Upper lobe of left lung (tissue), 4 donors: ENCODE measurements at regions not wholly inside any gene's neighbourhood (a gene's known extent, or its start where the extent isn't known, plus 50 kb on each side); places are given as distances from the start of the nearest gene placed in this dataset.

Source experiments
- EP300 ChIP-seq, 4 donors: sonication (generic); formaldehyde crosslinking; IDR thresholded peaks; one replicate each; pipeline ENCODE4 v1.5.1; 2017; ENCODE audit warnings: antibody characterized with exemption in 4 of 4, control low read depth in 2 of 4
- POLR2A ChIP-seq, 4 donors: fragments of 450-650 bp; IDR thresholded peaks; one replicate each; pipeline ENCODE4 v1.5.1; 2016 to 2017; ENCODE audit warnings: antibody characterized with exemption in 4 of 4, mild to moderate bottlenecking in 2 of 4
- POLR2AphosphoS5 ChIP-seq, 2 donors: sonication (generic); formaldehyde crosslinking; IDR thresholded peaks; one replicate each; pipeline ENCODE4 v1.5.1; 2017; ENCODE audit warnings: antibody characterized with exemption in 2 of 2
- TF ChIP-seq, protein P1 (sequence below), 6 experiments: fragments of 450-650 bp in 4 of 6; fragments of 200-600 bp in 2 of 6; sonication (generic) in 2 of 6; IDR thresholded peaks; one replicate each; pipeline ENCODE4 v1.5.1; 2016 to 2019; ENCODE audit warnings: antibody characterized with exemption in 6 of 6

DNA sequence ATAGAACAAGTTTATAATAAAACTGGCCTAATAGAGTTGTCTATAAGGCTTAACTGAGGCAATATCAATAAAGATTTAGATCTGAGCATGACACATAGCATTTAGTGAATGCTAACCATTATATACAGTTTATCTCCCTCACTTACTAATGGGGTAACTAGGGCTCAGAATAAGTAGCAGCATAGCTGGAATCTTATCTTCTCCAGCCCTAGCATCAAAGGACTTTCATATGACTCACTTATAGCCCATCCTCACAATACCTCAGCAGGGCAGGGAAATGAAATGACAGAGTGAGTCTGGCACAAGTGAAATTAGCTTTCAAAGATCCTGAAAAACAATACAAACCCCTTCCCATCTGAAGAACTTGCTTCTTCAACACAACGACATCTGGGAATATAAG is 362.9 kb downstream of the KIF20B start:
- TF ChIP-seq POLR2A (IDR thresholded peaks at IDR 0.05), result no peak
- TF ChIP-seq, protein P1, sequence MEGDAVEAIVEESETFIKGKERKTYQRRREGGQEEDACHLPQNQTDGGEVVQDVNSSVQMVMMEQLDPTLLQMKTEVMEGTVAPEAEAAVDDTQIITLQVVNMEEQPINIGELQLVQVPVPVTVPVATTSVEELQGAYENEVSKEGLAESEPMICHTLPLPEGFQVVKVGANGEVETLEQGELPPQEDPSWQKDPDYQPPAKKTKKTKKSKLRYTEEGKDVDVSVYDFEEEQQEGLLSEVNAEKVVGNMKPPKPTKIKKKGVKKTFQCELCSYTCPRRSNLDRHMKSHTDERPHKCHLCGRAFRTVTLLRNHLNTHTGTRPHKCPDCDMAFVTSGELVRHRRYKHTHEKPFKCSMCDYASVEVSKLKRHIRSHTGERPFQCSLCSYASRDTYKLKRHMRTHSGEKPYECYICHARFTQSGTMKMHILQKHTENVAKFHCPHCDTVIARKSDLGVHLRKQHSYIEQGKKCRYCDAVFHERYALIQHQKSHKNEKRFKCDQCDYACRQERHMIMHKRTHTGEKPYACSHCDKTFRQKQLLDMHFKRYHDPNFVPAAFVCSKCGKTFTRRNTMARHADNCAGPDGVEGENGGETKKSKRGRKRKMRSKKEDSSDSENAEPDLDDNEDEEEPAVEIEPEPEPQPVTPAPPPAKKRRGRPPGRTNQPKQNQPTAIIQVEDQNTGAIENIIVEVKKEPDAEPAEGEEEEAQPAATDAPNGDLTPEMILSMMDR (IDR thresholded peaks at IDR 0.05), result no peak
- TF ChIP-seq POLR2AphosphoS5 (IDR thresholded peaks at IDR 0.05), result no peak
- no peak for TF ChIP-seq EP300 (IDR thresholded peaks at IDR 0.05)
